ENCODE measurements at regions not wholly inside any gene's neighbourhood (a gene's known extent, or its start where the extent isn't known, plus 50 kb on each side); places are given as distances from the start of the nearest gene placed in this dataset.

DNA sequence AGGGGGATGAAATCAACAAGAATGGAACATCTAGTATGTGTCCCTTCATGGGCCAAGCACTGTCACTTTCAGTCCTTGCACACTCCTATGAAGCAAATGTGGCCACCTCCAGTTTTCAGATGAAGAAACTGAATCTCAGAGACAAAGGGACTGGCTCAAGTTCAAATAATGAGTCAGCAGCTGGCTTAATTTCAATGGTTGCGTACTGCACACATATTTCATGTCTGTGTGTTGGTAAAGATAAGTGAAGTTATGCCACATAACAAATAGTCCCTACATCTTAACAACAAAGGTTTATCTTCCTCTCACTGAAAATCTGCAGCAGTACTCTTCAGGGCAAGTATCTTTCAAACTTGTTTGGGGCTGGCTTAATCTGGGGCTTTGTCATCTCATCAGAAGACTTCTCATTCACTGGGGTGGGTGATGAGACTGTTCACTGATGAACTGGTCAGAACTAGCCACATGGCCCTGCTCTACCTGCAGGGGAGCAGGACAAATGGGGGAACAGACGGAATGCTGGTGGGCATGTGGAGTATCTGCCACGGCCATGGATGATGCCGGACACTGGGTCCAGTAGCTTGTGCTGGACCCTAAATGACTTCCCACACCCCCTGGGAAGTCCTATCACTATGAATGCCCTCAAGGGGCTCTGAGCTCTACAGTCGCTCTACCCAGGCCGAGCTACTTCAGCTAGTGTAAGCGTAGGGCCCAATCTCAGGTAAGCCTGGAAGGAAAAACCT is 263.2 kb downstream of the CYP26B1 start:
- TF ChIP-seq, protein P1, sequence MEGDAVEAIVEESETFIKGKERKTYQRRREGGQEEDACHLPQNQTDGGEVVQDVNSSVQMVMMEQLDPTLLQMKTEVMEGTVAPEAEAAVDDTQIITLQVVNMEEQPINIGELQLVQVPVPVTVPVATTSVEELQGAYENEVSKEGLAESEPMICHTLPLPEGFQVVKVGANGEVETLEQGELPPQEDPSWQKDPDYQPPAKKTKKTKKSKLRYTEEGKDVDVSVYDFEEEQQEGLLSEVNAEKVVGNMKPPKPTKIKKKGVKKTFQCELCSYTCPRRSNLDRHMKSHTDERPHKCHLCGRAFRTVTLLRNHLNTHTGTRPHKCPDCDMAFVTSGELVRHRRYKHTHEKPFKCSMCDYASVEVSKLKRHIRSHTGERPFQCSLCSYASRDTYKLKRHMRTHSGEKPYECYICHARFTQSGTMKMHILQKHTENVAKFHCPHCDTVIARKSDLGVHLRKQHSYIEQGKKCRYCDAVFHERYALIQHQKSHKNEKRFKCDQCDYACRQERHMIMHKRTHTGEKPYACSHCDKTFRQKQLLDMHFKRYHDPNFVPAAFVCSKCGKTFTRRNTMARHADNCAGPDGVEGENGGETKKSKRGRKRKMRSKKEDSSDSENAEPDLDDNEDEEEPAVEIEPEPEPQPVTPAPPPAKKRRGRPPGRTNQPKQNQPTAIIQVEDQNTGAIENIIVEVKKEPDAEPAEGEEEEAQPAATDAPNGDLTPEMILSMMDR (conservative IDR thresholded peaks at IDR 0.05) = no peak
- no peak for TF ChIP-seq EZH2 (IDR thresholded peaks at IDR 0.05; ENCODE audit: low read depth)

Data from PC-9 (cell line).